T-cell (primary cell): ENCODE measurements at regions not wholly inside any gene's neighbourhood (a gene's known extent, or its start where the extent isn't known, plus 50 kb on each side); places are given as distances from the start of the nearest gene placed in this dataset.

ENCODE experiments used
- ATAC-seq, 4 experiments: fragments of 200-7000 bp in 3 of 4; fragments of 150-1000 bp in 1 of 4; cut with Tn5 transposase; replicated peaks in 1 of 4; 1 replicate in 3 of 4; 2 replicates in 1 of 4; pipeline ENCODE4 v1.10.0; 2021; ENCODE audit warnings: moderate library complexity in 3 of 4, mild to moderate bottlenecking in 2 of 4, moderate number of reproducible peaks in 1 of 4
- CTCF ChIA-PET, 2 donors: fragments of 300-600 bp; sonication (Branson Sonifier 250); formaldehyde crosslinking; loops; one replicate each; lab custom pipeline; 2022; ENCODE audit warnings: antibody characterized with exemption in 2 of 2; lab: Charles Lee
- POLR2A ChIA-PET, 2 donors: fragments of 300-600 bp; sonication (Branson Sonifier 250); formaldehyde crosslinking; loops; one replicate each; lab custom pipeline; 2022; ENCODE audit warnings: antibody characterized with exemption in 2 of 2; lab: Charles Lee
- DNase-seq, 35 experiments: peaks; one replicate each; pipeline versions ENCODE4 v3.0.0 to v3.0.0-alpha.2; 2013 to 2023
- H3K27ac ChIP-seq: one replicate; pipeline ENCODE4 v1.5.1; 2013; ENCODE audit warnings: low read length
- H3K27me3 ChIP-seq, 2 experiments: replicated peaks in 1 of 2; 1 replicate in 1 of 2; 2 replicates in 1 of 2; pipeline versions ENCODE4 v1.6.1 to v1.7.0; 2013; ENCODE audit warnings: low read length in 1 of 2, mixed read lengths in 1 of 2; ENCODE audit not compliant: control insufficient read depth in 2 of 2, insufficient read depth in 2 of 2; ENCODE audit errors: extremely low read depth in 1 of 2
- H3K36me3 ChIP-seq, 2 donors: 1 replicate in 1 of 2; 2 replicates in 1 of 2; pipeline versions ENCODE4 v1.6.1 to v1.7.0; 2013; ENCODE audit warnings: low read length in 1 of 2; ENCODE audit not compliant: control insufficient read depth in 2 of 2, insufficient read depth in 1 of 2; ENCODE audit errors: extremely low read depth in 1 of 2
- H3K4me1 ChIP-seq, 2 experiments: 1 replicate in 1 of 2; 2 replicates in 1 of 2; pipeline versions ENCODE4 v1.6.1 to v1.7.0; 2013; ENCODE audit warnings: low read length in 2 of 2, mixed read lengths in 1 of 2; ENCODE audit not compliant: insufficient read depth in 2 of 2, control insufficient read depth in 1 of 2; ENCODE audit errors: extremely low read depth in 1 of 2
- H3K4me3 ChIP-seq, 2 donors: 1 replicate in 1 of 2; 2 replicates in 1 of 2; pipeline versions ENCODE4 v1.5.1 to v1.7.0; 2013; ENCODE audit warnings: mild to moderate bottlenecking in 2 of 2, low read length in 1 of 2, moderate library complexity in 1 of 2; ENCODE audit not compliant: control insufficient read depth in 1 of 2; ENCODE audit errors: extremely low read depth in 1 of 2
- H3K9me3 ChIP-seq: 2 replicates; pipeline ENCODE4 v1.7.0; 2013
- H3K27ac Mint-ChIP-seq, 2 donors: one replicate each; pipeline ENCODE4 v1.8.0; 2020 to 2021; ENCODE audit warnings: mild to moderate bottlenecking in 2 of 2, mixed read lengths in 2 of 2
- H3K27me3 Mint-ChIP-seq, 2 donors: one replicate each; pipeline ENCODE4 v1.8.0; 2021 to 2022; ENCODE audit warnings: mixed read lengths in 2 of 2
- H3K36me3 Mint-ChIP-seq: one replicate; pipeline ENCODE4 v1.8.0; 2021; ENCODE audit warnings: mixed read lengths
- H3K4me1 Mint-ChIP-seq, 3 donors: one replicate each; pipeline ENCODE4 v1.8.0; 2020 to 2022; ENCODE audit warnings: mixed read lengths in 3 of 3, mild to moderate bottlenecking in 1 of 3
- H3K4me3 Mint-ChIP-seq, 3 donors: one replicate each; pipeline ENCODE4 v1.8.0; 2020 to 2022; ENCODE audit warnings: mild to moderate bottlenecking in 3 of 3, mixed read lengths in 3 of 3, moderate library complexity in 3 of 3
- H3K9me3 Mint-ChIP-seq, 3 donors: one replicate each; pipeline ENCODE4 v1.8.0; 2020 to 2022; ENCODE audit warnings: mixed read lengths in 3 of 3
- WGBS: methylation state at CpG from one replicate; pipeline ENCODE4 v1.1.5; 2013; ENCODE audit warnings: missing lambda C conversion rate; ENCODE audit not compliant: insufficient coverage; 5-methylcytosine and 5-hydroxymethylcytosine counted together

DNA sequence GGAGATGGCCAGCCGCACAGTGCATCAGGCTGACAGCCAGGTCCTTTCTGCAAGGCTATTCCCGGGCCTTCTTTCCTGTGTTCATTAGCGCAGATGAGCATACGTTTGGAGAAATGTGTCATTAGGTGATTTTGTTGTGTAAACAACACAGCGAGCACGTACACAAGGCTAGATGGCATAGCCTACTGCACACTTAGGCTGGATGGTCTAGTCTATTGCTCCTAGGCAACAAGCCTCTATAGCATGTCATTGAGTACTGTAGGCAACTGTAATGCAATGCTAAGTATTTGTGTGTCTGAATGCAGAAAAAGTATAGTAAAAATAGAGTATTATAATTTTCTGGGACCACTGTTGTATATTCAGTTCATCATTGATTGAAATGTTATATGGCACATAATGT is 50.9 kb upstream of the PHLPP1 start:
- ATAC-seq (no peak), DNase-seq (no peak)
- Mint-ChIP-seq H3K4me3 (no peak overlapping the region), H3K36me3 (no peaks in the 10 kb centered on the region), H3K27me3 (no peaks in the 10 kb centered on the region), H3K27ac (no peak overlapping the region), H3K9me3 (no peaks in the 10 kb centered on the region), H3K4me1 (no peaks in the 10 kb centered on the region)
- no peak overlapping the region for H3K4me3 ChIP-seq
- H3K27ac ChIP-seq = no peak overlapping the region
- no peaks in the 10 kb centered on the region for H3K27me3 ChIP-seq
- H3K36me3 ChIP-seq = no peaks in the 10 kb centered on the region
- CTCF ChIA-PET = no interaction called here
- no peaks in the 10 kb centered on the region for H3K4me1 ChIP-seq
- WGBS = 95% methylated on average over 3 of the region's 6 CpGs
- H3K9me3 ChIP-seq = no peaks in the 10 kb centered on the region
- POLR2A ChIA-PET = no interaction called here

DNA sequence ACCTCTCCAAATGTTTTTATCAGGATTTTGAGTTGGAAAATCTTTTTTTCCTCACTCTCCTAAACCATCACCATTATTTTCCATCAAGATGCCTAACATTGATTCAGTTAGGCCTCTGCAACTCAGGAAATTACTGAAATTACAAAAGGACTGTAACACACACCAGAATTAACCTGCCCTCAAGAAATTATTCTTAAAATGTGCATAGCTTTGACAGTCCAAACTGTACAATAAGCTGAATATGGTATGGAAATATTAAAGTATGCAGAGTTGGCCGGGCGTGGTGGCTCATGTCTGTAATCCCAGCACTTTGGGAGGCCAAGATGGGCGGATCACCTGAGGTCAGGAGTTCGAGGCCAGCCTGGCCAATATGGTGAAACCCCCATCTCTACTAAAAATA is 50.2 kb upstream of the PHLPP1 start:
- no peak for ATAC-seq
- CTCF ChIA-PET = no interaction called here

More for the DNA sequence above, 50.2 kb upstream of the PHLPP1 start:
- no peaks in the 10 kb centered on the region for H3K36me3 ChIP-seq
- Mint-ChIP-seq H3K27me3 (no peaks in the 10 kb centered on the region), H3K27ac (no peak overlapping the region), H3K9me3 (no peaks in the 10 kb centered on the region), H3K4me3 (no peak overlapping the region), H3K4me1 (no peaks in the 10 kb centered on the region), H3K36me3 (no peaks in the 10 kb centered on the region)
- no peaks in the 10 kb centered on the region for H3K9me3 ChIP-seq
- no peak for DNase-seq
- POLR2A ChIA-PET = no interaction called here
- H3K4me3 ChIP-seq = no peak overlapping the region
- no peaks in the 10 kb centered on the region for H3K27me3 ChIP-seq
- WGBS = no CpG with 5 or more reads among the region's 4 CpGs
- H3K4me1 ChIP-seq = no peaks in the 10 kb centered on the region
- no peak overlapping the region for H3K27ac ChIP-seq
